Urinary bladder (tissue), 3 donors: ENCODE measurements at regions not wholly inside any gene's neighbourhood (a gene's known extent, or its start where the extent isn't known, plus 50 kb on each side); places are given as distances from the start of the nearest gene placed in this dataset.

ENCODE experiments used
- DNase-seq: peaks from one replicate; pipeline ENCODE4 v3.0.0-alpha.2; 2015; ENCODE audit errors: extremely low spot score
- H3K27ac ChIP-seq: one replicate; pipeline ENCODE4 v1.5.1; 2013; ENCODE audit warnings: low read depth, mild to moderate bottlenecking, moderate library complexity
- H3K36me3 ChIP-seq: one replicate; pipeline ENCODE4 v1.6.1; 2013; ENCODE audit warnings: mild to moderate bottlenecking, moderate library complexity; ENCODE audit not compliant: insufficient read depth
- H3K4me1 ChIP-seq: one replicate; pipeline ENCODE4 v1.6.1; 2013; ENCODE audit warnings: mild to moderate bottlenecking, moderate library complexity; ENCODE audit not compliant: insufficient read depth
- H3K4me3 ChIP-seq: one replicate; pipeline ENCODE4 v1.5.1; 2013; ENCODE audit warnings: low read depth, low read length
- WGBS: extraction: QIAGEN DNeasy Blood & Tissue Kit; methylation state at CpG from one replicate; pipeline ENCODE4 v1.1.7; 2013; 5-methylcytosine and 5-hydroxymethylcytosine counted together
- donor health status: healthy with polysubstance abuse.
- donor health status: healthy.

DNA sequence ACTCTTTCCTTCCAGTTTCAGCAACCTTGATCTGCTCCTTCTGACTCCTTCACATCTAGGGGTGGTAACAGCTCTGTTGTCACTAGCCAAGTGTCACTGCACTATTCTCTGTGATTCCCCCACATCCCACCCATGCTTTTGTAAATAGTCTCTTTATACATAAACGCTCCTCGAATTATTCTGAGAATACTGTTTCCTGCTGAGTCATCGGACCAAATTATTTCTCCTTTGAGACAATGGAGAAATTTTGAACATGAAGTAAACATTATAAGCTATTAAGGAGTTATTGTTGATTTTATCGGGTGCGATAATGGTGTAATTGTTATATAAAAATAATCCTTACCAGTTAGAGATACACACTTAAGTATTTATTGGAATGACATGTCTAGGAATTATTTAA lies 245.1 kb upstream of the RPS6KA3 start:
- Histone ChIP-seq H3K4me3 (no peak overlapping the region), H3K27ac (no peak overlapping the region), H3K4me1 (no peaks in the 10 kb centered on the region), H3K36me3 (no peaks in the 10 kb centered on the region)
- DNase-seq = no peak
- WGBS = 67% methylated on average over 5 of the region's 5 CpGs

DNA sequence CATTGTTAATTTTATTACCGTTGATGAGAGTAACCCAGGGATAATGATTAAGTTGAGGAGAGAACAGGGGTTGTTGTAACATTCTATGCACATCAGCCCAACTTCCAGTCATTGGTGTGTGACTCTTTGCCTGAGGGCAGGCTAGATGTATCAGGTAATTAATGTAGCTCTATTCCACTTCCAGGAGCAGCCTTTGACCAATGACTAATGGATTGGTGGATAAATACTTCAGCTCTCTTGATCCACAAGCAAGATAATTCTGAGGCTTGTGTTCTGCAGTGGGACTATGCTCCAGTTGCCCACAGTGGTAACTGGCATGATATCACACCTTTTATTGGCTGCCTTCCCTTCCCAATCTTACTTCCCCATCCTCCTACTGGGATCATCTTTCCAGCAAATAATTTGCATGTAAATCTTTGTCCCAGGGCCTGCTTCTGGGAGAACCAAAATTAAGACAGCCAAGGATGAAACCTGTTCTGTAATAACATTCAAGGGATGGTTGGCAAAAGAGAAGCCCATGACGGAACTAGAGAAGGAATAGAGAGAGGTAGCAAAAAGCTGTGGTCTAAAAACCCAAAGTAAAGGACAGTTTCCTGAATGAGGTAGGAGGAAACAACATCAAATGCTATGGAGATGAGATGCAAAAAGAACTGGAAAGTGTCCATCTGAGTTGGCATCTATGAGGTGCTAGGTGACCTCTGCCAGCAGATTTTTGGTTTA lies 241.4 kb upstream of the RPS6KA3 start:
- Histone ChIP-seq H3K36me3 (no peaks in the 10 kb centered on the region), H3K4me1 (no peaks in the 10 kb centered on the region), H3K4me3 (no peak overlapping the region), H3K27ac (no peak overlapping the region)
- DNase-seq = no peak
- 98% methylated on average over 2 of the region's 2 CpGs for WGBS

DNA sequence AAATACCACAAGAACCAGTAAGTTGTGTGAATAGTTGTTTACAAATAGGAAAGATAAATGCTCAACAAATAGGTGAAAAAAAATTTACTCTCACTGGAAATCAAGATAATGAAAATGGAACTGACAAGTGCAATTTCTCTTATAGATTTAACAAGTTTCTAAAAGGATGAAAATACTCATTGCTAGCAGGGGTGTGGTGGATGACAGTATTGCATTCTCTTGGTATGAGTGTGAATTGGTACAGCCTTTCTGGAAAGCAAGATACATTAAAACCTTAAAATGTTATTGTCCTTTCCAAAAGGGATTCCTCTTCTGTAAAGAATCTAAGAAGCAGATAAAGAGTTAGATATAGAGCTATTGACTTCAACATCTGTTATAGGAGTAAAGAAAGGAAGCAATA lies 240.0 kb upstream of the RPS6KA3 start:
- Histone ChIP-seq H3K4me1 (no peaks in the 10 kb centered on the region), H3K36me3 (no peaks in the 10 kb centered on the region), H3K27ac (no peak overlapping the region), H3K4me3 (no peak overlapping the region)
- no peak for DNase-seq

DNA sequence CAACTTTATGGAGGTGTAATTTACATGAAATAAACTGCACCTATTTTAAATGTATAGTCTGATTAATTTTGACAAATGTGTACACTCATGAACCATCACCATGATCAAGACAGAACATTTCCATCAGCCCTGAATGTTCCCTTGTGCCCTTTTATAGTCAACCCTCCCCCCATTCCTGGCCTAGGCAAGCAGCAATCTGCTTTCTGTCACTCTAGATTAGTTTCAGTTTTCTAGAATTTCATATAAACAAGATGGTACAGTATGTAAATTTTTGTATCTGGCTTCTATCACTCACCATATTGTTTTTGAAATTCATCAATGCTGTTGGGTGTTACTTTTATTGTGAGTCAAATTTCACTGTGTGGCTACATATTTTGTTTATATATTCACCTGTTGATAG lies 234.2 kb upstream of the RPS6KA3 start:
- Histone ChIP-seq H3K36me3 (no peaks in the 10 kb centered on the region), H3K4me1 (no peaks in the 10 kb centered on the region), H3K4me3 (no peak overlapping the region), H3K27ac (no peak overlapping the region)
- no peak for DNase-seq

DNA sequence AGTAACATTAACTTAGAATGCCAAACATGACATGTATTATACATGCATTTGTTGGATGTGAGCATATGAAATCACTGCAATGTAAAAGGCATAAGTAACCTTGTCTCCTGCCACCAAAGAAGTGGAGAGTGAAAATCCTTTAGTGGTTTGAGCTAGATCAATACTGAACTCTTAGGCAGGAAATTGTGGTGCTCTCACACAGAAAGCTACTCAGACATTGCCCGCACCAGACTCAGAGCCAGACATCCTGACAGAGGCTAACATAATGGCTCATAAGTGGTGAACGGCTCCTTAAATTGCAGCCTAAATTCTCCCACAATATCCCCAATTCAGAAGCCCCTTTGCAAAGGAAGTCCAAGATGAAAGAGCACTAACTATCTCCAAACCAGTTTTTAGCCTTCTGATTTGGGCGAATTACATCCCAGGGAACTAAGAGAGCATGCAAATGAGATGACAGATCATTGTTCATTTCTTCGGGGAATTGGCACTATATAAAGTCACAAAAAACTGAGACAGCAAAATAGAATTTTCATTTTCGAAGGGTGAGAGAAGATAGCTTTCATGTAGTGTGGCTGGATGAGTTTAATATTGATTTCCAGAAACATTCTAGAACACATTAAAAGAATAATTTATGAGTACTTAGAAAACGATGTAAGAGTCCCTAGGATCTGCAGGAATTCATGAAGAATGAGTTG lies 233.6 kb upstream of the RPS6KA3 start:
- Histone ChIP-seq H3K4me3 (no peak overlapping the region), H3K27ac (no peak overlapping the region), H3K4me1 (no peaks in the 10 kb centered on the region), H3K36me3 (no peaks in the 10 kb centered on the region)
- no peak for DNase-seq
- 63% methylated on average over 6 of the region's 6 CpGs for WGBS

DNA sequence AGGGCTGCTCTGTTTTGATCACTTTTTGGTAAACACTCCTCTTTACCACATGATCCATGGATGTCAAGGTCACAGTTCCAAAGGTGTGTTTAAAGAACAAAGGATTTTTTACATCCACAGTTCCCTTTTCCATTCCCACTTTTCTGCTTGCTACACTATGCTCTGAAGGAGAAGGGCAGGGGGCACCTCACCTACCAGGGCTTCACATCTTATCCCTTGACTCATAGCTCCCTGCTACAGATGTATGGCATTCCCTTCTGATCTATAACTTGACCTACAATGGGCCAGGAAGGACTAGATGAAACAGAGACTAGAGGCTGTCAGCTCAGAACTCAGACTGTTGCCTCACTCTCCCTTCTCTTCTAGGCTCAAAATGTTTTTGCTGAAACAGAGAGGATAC lies 233.1 kb upstream of the RPS6KA3 start:
- Histone ChIP-seq H3K4me3 (no peak overlapping the region), H3K27ac (no peak overlapping the region), H3K36me3 (no peaks in the 10 kb centered on the region), H3K4me1 (no peaks in the 10 kb centered on the region)
- no peak for DNase-seq

DNA sequence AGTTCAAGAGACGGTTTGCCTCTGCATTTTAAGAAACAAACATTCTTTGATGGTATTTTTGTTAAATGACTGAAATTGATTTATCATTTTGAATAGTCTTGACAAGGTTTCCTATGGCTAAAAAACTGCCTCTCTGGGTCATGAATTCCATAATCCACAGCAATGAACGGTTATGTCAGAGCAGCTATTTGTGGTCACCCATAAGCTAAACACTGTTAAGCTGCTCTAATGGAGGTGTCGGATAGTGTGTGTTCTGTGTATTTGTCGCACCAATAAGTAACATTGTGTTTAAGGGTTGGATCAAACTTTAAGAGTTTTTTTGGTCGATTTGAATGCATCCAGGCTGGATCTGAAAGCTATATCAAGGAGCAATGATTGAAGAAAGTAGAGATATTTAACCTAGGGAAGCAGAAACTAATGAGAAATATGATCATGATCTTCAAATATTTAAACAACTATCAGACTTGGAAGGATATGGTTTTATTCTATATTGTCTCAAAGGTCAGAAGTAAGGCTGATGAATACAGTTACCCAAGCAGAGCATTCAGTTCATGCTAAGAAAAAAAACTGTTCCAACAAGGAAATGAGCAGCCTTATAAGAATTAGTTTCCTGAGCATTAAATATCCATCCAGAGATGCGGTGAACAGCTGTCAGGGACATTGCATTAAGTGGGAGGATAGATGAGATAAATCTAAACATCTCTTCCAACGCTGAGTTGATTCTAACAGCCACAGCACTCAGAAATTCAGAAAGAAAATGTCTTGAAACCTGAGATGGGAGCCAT lies 232.3 kb upstream of the RPS6KA3 start:
- WGBS = 59% methylated on average over 7 of the region's 7 CpGs
- Histone ChIP-seq H3K27ac (no peak overlapping the region), H3K4me1 (no peaks in the 10 kb centered on the region), H3K36me3 (no peaks in the 10 kb centered on the region), H3K4me3 (no peak overlapping the region)
- DNase-seq = no peak

DNA sequence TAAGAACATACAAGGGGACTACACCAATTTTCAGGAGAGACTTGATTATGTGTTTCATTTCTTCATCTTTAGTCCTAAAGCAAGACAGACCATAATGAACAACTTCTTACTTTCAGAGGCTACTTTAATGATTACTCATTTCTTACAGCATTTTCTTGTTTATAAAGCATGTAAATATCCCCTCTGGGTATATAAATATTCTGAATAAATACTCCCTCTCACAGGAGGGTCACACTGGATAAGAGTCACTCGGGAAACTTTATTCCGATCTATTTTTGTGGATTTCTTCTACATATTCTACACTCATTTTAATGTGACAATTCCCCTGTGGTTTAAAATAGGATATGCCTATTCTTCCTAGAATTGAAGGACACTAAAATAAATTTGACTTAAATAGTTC lies 228.9 kb upstream of the RPS6KA3 start:
- no peaks in the 10 kb centered on the region for H3K36me3 ChIP-seq
- WGBS = 56% methylated on average over 2 of the region's 2 CpGs
- H3K4me1 ChIP-seq = no peaks in the 10 kb centered on the region
- DNase-seq = no peak
- H3K4me3 ChIP-seq = no peak overlapping the region
- no peak overlapping the region for H3K27ac ChIP-seq

DNA sequence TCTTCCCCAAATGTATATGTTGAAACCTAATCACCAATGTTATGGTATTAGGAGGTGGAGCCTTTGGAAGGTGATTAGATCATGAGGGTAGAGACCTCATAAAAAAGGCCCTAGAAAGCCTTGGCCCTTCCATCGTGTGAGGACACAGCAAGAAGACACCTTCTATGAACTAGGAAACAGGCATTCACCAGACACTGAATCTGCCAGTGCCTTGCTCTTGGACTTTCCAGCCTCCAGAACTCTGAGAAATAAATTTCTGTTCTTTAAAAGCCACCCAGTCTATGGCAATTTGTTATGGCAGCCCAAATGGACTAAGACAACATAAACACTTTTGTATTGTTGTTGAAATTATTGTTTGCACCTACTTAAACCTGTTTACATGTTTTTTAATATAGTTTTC lies 221.8 kb upstream of the RPS6KA3 start:
- WGBS = 86% methylated on average over 1 of the region's 1 CpG
- no peaks in the 10 kb centered on the region for H3K4me1 ChIP-seq
- no peak overlapping the region for H3K4me3 ChIP-seq
- DNase-seq = no peak
- H3K36me3 ChIP-seq = no peaks in the 10 kb centered on the region
- H3K27ac ChIP-seq = no peak overlapping the region

DNA sequence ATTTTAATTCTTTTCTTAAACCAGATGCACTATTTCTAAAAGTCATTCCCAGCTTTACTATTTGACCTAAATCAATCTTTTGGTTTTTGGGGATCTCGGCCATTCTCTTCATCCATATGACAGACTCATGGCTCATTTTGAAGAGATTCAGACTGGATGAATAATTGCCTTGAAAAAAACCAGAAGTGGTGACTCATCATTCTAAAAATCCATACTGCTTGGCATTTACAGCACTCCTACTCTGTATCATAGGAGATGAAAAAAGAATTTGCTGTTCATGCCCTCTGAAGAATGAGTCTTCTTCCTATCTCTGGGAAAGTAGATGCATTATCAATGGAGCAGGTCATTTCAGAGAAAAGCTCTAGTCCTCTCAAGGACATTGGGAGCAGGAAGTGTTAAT lies 220.5 kb upstream of the RPS6KA3 start:
- no peaks in the 10 kb centered on the region for H3K4me1 ChIP-seq
- H3K4me3 ChIP-seq = no peak overlapping the region
- no peak overlapping the region for H3K27ac ChIP-seq
- no peaks in the 10 kb centered on the region for H3K36me3 ChIP-seq
- DNase-seq = no peak
- 67% methylated on average over 1 of the region's 1 CpG for WGBS

DNA sequence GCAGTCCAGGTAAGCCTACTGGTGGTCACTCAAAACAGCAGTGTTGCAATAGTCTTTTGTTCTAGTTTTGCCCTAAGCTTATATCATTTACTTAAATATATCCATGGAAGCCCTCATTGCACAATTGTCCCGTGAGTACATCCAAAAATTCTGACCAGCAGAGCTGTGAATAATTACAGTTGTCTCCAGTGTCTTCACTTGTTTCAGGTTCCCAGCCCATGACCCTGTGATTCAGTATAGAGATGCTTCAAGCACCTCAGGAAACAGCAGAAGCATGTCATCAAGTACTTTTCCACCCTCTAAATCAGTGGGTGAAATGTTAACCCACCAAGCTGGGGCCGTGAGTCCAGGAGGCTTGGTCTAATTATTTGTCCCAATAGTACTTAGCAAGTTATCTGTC lies 214.9 kb upstream of the RPS6KA3 start:
- no peak for DNase-seq

DNA sequence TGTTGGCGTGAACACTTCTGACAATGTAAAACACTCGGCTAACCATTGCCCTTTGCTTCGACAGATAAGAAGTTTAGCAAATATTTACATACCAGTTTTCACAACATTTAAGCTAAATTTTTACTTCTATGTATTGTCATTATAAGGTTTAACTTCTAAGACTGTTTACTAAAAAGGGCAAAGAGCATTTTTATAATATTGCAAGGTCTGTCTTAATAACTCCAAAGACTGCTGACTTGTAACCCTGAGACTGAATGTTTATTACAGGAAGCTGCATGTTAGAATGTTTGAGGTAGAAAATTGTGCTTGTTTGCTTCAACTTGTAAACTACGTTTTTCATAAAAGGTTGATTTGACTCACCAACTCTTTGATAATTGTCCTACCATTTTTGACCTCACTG lies 213.2 kb upstream of the RPS6KA3 start:
- 52% methylated on average over 4 of the region's 4 CpGs for WGBS
- H3K4me1 ChIP-seq = no peaks in the 10 kb centered on the region
- H3K4me3 ChIP-seq = no peak overlapping the region
- H3K27ac ChIP-seq = no peak overlapping the region
- DNase-seq = no peak
- no peaks in the 10 kb centered on the region for H3K36me3 ChIP-seq

More for the DNA sequence above, 214.9 kb upstream of the RPS6KA3 start:
- no peak overlapping the region for H3K27ac ChIP-seq
- 84% methylated on average over 2 of the region's 2 CpGs for WGBS
- no peaks in the 10 kb centered on the region for H3K4me1 ChIP-seq
- no peaks in the 10 kb centered on the region for H3K36me3 ChIP-seq
- H3K4me3 ChIP-seq = no peak overlapping the region

DNA sequence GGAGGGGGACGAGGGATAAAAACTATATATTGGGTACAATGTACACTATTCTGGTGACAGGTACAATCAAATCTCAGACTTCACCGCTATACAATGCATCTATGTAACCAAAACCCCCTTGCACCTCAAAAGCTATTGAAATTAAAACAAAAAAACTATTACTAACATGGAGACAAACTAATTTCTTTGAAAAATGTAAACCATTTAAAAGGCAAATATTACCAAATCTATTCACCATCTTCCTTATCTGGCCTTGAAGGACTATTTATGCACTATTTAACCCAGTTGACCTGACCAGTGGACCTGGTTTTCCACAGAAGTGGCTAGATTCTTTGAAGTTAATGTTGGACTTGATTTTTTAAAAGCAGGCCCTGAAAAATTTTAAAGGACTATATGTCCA lies 212.3 kb upstream of the RPS6KA3 start:
- WGBS = 97% methylated on average over 2 of the region's 2 CpGs
- no peak overlapping the region for H3K27ac ChIP-seq
- no peaks in the 10 kb centered on the region for H3K4me1 ChIP-seq
- no peak overlapping the region for H3K4me3 ChIP-seq
- no peaks in the 10 kb centered on the region for H3K36me3 ChIP-seq
- DNase-seq = no peak

DNA sequence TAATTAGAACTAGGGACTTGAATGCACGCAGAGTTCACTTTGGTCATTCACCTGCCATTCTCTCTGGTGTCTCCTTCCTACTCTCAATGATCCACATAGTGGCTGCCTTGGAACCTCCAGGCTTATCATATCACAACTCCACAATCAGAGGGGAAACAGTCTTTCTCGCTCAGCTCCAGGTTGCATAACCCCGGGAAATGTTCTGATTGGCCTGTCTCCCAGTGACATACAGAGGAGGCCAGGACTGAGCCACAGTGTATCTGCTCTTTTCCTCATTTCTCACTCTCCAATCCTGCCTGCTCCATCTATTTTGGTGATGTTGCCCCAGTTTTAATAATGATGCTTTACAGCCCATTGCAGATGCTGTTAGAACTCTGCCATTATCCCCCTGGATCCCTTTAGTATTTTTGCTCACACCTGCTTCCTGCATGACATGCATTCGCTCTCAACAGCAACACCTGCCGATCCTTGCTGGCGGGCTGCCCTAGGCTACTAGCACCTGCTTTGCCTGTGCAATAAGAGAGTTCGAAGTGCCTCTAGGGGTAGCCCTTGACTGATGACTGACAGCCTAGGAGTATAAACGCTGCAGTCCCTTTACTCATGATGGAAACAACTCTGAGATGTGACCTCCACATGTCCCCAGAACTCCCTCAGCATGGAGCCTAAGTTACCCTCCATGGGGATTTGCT lies 211.3 kb upstream of the RPS6KA3 start:
- DNase-seq = no peak
- Histone ChIP-seq H3K27ac (no peak overlapping the region), H3K4me1 (no peaks in the 10 kb centered on the region), H3K36me3 (no peaks in the 10 kb centered on the region), H3K4me3 (no peak overlapping the region)
- WGBS = 88% methylated on average over 8 of the region's 8 CpGs
